HG02885 (cell line): ENCODE measurements at regions not wholly inside any gene's neighbourhood (a gene's known extent, or its start where the extent isn't known, plus 50 kb on each side); places are given as distances from the start of the nearest gene placed in this dataset.
"Not testable (repeated sequence)": the region's sequence is repeated elsewhere in the genome, so short reads cannot be mapped to it uniquely, and the experiment has no call there.

ENCODE experiments used
- ATAC-seq: cut with Tn5 transposase; IDR thresholded peaks from one replicate; pipeline ENCODE4 v1.9.1; 2021; ENCODE audit warnings: mild to moderate bottlenecking; ENCODE audit not compliant: unreplicated experiment, poor library complexity

- no peak for ATAC-seq
Measured at GRCh38 chr1:192475970-192476369, 99.6 kb upstream of the RGS1 start.

DNA sequence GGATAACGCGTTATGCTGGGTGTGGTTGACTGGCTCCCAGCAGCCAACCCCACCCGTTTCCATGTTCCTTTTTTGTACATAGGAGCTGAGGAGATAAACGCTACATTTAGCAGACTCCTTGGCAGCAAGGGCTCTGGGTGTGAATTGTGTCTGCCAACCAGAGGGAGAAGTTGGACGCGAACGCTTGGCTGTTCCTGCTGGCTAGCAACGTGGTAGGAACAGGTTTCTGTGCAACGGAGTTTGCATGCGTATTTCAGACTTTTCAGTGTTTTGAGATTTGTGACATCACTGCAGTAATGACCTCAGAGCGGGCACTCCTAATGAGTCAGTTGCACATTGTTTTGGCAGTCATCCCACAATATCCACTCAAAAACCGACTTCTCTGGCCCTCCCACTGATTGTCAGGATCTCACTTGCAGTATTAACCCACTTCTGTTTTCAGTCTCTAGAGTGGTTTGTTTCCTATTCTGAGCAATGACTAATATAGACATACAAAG, 98.7 kb upstream of the RGS1 start:
- peak; percentile 89 for ATAC-seq

- peak; percentile 64 for ATAC-seq
Measured at GRCh38 chr1:192477630-192478029, 97.9 kb upstream of the RGS1 start.

DNA sequence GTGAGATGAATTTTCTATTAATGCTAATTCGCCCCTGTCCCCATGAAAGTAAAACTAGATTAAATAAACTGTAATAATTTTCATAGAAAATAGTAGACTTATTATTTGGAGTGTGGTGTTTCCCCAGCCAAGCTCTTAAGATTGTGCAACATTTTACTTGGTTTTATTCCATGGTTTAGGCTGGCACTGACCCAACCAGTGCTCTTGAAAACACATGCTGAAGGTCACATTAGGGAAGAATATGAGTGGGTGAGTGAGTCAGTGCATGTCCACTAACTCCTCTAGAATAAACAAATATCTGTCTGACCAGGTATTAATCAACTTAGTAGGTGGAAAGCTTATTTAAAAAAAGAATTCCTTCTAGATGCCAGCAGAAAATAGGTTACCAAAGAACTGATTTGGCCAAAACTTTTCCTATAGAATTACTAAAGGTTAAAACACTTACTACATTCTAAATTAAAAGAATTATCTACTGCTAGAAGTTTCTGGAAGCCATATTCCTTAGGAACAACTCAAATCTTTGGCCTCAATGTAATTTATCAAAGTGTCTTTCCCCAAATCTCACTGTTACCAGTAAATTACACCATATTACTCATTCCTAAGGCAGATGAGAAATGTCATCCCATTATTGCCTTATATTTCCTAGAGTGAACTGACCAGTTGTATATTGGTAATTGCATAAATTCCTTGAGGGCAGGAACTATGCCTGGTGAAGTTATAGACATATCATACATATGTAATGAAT, 89.7 kb upstream of the RGS1 start:
- no peak for ATAC-seq

DNA sequence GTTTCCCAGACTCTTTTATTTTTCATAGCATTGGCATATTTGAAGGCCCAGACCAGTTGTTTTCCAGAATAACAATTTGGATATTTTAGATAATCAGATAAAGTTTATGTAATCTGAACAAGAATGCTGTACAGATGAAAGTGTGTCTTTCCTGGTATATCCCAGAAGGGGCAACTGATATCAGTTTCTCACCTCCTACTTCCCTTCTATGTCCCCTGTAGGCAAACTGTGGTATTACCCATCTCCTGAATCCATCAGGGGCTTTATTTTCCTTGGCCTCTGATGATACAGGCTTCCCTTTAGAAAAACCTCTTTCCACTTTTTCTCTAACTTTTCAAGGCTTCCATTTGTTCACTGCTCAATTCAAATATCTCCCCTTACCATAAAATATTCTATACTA, 87.5 kb upstream of the RGS1 start:
- ATAC-seq, result no peak

DNA sequence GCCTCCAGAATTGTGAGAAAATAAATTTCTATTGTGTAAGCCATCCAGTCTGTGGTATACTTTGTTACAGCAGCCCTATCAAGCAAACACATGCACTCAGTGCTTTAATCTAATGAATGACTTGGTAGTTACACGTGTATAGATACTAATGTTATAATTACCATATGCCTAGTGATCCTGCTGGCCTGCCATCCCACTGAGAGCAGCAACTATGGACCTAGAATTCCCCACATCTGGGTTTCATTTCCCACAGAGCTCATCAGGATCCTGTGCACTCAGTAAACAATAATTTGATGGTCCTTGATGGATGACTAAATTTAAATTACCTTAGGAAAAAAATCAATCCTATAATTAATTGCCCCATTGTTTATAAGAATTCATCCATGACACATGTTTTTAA, 86.5 kb upstream of the RGS1 start:
- no peak for ATAC-seq

GRCh38 chr1:192489748-192490147, 85.8 kb upstream of the RGS1 start:
- ATAC-seq, result peak; percentile 81

DNA sequence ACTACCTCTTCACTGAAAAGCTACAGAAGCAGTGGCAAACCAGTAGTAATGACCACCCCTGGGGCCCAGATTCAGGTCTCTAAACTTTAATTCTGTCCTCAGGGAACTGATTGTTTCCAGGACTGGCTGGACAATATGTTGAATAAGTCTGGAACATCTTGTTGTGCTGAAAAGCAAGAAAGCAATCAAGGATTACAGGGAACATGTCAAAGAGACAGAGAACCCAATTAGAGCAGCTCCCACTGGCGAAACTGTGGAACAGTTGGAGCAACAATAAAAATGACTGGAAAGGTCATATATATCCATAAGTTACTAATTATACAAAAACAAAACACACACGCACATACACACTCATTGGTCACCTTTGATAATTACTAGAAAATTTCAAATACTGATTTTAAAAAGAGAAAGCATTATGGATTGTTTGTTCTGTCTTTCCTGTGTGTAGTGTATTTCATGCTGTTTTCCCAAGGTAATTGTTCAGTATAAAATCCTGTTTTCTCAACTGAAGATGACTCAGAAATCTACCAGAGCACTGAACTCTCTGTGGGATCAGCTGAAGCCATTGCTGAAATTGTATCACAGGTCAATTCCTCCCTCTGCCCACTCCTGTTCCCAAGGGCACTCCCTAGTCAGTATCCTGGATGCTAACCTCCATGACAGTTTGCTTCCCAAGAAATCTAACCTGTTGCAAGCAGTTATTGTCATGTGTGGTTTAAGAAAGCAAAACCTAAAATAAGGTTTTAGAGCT, 83.6 kb upstream of the RGS1 start:
- no peak for ATAC-seq

DNA sequence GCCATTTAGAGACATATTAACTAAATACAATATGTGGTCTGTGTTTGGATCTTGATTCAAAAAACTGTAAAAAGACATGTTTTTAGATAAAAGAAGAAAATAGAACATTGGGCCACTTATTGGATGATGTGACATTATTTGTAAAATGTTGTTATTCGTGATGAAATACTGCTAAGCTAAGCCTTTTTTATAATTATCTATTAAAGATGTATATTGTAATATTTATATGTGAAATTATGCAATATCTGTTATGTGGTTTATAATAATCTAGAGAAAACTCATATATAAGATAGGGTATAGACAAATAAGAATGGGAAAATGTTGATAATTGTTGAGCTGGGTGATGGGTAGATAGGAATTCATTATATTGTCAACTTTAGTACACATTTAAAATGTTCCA, 82.0 kb upstream of the RGS1 start:
- ATAC-seq, result no peak

- no peak for ATAC-seq
Measured at GRCh38 chr1:192496369-192497056, 79.1 kb upstream of the RGS1 start.

GRCh38 chr1:192497214-192497794, 78.3 kb upstream of the RGS1 start:
- ATAC-seq, result no peak

DNA sequence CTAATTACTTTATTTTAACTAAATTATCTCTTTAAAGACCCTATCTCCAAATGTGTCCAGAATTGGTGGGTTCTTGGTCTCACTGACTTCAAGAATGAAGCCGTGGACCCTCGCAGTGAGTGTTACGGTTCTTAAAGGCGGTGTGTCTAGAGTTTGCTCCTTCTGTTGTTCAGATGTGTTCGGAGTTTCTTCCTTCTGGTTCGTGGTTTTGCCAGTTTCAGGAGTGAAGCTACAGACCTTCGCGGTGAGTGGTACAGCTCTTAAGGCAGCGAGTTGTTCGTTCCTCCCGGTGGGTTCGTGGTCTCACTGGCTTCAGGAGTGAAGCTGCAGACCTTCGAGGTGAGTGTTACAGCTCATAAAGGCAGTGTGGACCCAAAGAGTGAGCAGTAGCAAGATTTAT, 77.5 kb upstream of the RGS1 start:
- not testable (repeated sequence) for ATAC-seq

- not testable (repeated sequence) for ATAC-seq
Measured at GRCh38 chr1:192499061-192499581, 76.5 kb upstream of the RGS1 start.

GRCh38 chr1:192500541-192500940, 75.0 kb upstream of the RGS1 start:
- ATAC-seq, result not testable (repeated sequence)

- ATAC-seq, result peak; percentile 100
Measured at GRCh38 chr1:192506741-192507155, 68.8 kb upstream of the RGS1 start.

DNA sequence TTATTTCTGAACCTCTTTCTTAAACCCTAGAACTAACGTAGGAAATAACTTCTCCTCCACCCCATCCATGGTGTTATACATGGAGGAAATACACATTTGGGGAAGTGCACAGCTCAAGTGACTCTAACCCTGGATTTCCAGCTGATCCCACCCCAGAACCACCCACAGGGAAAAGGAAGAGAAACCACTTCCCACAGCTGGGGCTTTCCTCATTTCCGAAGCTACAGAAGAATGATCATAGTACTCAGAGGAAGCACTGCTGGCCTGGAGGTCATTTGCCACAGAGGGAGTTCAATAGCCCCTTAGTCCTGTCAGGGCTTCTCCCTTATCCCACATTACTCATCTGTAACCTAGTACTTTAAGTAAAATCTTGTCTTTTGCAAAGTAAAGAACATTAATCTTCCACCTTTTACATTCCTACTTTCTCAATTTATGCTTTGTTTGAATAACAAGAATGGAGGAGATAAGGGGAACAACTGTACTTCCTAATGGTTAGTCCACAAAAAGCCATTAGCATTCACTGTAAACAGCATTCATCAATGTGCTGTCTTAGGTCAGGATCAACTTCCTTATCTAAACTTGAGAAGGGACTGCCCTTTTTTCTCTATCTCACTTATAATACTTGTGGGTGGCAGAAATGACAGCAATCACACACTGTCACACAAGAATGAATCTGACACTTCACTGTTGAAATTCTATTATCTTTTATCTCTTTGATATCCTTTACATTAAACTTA, 63.0 kb upstream of the RGS1 start:
- ATAC-seq, result no peak

GRCh38 chr1:192513196-192513595, 62.4 kb upstream of the RGS1 start:
- ATAC-seq, result no peak

- no peak for ATAC-seq
Measured at GRCh38 chr1:192513697-192514096, 61.9 kb upstream of the RGS1 start.

DNA sequence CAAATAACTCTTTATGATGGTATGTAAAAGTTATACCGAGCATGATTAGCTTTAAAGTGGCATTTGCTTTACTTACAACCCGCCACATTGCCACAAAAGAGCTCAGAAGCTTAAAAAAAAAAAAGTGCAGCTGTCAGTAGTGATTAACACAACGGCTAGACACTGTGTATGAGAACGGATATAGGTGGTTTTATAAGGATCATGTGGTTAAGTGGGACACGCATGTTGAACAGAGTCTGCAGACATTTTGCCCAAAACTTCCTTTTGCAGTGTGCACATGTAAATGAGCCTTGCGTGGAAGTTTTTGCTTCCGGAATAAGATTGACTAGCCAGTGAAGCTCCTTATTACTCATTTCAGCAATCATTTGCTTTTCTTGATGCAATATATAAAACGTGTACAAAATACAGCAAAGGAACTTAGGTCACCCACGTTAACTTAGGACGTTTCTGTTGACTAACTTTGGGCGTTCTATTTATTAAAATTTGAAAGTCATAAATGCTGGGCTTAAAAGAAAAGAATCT, 58.7 kb upstream of the RGS1 start:
- peak; percentile 97 for ATAC-seq
